ENCODE measurements at regions not wholly inside any gene's neighbourhood (a gene's known extent, or its start where the extent isn't known, plus 50 kb on each side); places are given as distances from the start of the nearest gene placed in this dataset.

DNA sequence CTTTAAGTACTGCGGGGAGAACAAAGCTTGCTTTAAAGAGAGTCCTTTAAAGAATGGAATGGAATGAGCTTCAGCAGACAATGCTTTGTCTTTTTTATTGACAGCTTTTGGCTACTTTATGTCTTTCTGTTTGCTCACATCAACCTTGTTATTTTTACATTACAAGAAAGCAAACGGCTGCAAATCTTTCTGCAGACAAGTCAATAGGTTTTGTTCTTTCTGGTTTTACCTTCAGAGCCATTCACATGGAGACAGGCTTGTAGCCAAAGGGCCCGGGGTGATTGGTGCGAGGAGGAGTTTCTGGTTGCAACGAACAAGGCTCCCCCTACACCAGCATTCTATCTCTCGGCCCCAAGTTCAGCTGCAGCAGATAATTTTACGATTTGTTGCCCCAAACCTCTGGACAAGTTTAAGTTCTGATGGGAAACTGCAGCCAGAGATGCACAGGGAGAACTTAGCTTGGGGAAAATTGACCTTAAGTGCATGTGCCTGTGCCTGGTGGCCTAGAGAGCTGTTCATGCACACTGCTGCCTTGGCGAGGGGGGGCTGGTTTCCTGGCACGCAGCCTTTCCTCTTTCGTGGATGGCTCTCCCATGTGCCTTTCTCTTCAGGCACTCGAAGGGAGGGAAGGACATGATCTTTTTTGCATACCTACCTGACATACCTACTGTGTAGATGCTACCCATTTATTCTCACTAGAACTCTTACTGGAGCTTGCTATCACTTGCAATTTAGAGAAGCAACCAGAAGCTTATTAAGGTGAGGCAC, 543.2 kb downstream of the DCDC2C start:
- TF ChIP-seq, protein P1, sequence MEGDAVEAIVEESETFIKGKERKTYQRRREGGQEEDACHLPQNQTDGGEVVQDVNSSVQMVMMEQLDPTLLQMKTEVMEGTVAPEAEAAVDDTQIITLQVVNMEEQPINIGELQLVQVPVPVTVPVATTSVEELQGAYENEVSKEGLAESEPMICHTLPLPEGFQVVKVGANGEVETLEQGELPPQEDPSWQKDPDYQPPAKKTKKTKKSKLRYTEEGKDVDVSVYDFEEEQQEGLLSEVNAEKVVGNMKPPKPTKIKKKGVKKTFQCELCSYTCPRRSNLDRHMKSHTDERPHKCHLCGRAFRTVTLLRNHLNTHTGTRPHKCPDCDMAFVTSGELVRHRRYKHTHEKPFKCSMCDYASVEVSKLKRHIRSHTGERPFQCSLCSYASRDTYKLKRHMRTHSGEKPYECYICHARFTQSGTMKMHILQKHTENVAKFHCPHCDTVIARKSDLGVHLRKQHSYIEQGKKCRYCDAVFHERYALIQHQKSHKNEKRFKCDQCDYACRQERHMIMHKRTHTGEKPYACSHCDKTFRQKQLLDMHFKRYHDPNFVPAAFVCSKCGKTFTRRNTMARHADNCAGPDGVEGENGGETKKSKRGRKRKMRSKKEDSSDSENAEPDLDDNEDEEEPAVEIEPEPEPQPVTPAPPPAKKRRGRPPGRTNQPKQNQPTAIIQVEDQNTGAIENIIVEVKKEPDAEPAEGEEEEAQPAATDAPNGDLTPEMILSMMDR (conservative IDR thresholded peaks at IDR 0.05; ENCODE audit: low read depth, low read length), result no peak
- no peak for DNase-seq (ENCODE audit: low read depth)

DNA sequence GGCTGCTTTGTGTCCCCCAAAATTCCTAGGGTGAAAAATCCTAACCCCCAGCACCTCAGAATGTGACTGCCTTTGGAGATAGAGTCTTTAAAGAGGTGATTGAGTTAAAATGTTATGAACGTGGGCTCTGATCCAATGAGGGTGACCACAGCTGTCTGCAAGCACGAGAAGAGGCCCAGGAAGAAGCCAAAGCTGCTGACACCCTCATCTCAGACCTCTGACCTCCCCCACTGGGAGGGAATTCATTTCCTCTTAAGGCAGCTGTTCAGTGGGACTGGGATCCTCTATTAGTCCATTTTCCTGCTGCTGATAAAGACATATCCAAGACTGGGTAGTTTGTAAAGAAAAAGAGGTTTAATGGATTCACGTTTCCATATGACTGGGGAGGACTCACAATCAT, 544.4 kb downstream of the DCDC2C start:
- DNase-seq (ENCODE audit: low read depth), result peak; percentile 52
- H3K4me3 ChIP-seq (ENCODE audit: low read depth, low read length), result no peak overlapping the region
- TF ChIP-seq, protein P1 (conservative IDR thresholded peaks at IDR 0.05; ENCODE audit: low read depth, low read length), result no peak

More for the DNA sequence above, 543.2 kb downstream of the DCDC2C start:
- H3K4me3 ChIP-seq (ENCODE audit: low read depth, low read length), result no peak overlapping the region

DNA sequence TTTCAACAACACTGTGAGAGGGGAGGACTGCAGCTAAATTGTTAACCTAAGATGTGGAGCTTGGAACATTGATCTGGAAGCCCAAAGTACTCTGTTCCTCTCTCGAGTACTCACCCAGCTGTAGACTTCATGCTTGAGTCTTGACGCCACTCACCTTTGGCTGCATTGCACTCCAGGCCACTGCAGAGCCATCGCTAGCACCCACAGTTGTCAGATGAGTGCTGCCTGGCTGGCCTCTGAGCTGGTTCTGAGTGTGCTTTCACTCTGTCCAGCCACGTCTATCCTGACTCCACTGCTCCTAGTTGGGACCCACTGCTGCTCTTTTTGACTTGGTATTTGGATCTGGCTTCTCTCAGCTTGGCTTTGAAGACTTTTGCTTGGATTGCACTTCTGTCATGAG, 552.1 kb downstream of the DCDC2C start:
- no peak overlapping the region for H3K4me3 ChIP-seq (ENCODE audit: low read depth, low read length)
- DNase-seq (ENCODE audit: low read depth), result no peak
- TF ChIP-seq, protein P1 (conservative IDR thresholded peaks at IDR 0.05; ENCODE audit: low read depth, low read length), result no peak

DNA sequence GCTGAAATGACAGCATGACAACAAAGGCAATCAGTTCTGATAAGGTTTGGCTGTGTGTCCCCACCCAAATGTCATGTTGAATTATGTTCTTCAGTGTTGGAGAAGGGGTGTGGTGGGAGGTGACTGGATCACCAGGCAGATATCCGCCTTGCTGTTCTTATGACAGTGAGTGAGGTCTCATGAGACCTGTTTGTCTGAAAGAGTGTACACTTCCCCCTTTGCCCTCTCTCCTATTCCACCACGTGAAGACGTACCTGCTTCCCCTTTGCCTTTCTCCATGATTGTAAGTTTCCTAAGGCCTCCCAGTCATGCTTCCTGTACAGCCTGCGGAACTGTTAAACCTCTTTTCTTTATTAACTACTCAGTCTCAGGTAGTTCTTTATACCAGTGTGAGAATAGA, 553.0 kb downstream of the DCDC2C start:
- H3K4me3 ChIP-seq (ENCODE audit: low read depth, low read length), result no peak overlapping the region
- TF ChIP-seq, protein P1 (conservative IDR thresholded peaks at IDR 0.05; ENCODE audit: low read depth, low read length), result no peak
- DNase-seq (ENCODE audit: low read depth), result no peak

DNA sequence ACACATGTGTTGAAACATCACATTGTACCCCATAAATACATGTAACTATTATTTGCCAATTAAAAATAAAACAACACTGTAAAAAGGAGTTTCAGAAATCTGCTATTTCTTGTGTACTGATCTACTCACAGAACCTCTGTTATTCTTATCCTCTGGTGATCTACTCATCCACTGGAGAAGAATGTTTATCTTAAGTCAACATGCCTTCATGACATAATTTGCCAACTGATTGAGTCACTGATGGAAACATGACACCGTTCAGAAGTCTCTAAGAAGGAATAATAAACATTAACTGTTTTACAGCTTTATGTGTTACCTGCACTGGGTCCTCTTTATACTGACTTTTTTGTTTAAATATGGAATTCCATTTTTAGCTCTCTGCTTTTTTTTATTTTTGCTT, 555.2 kb downstream of the DCDC2C start:
- DNase-seq (ENCODE audit: low read depth), result peak; percentile 55
- TF ChIP-seq, protein P1 (conservative IDR thresholded peaks at IDR 0.05; ENCODE audit: low read depth, low read length), result no peak
- H3K4me3 ChIP-seq (ENCODE audit: low read depth, low read length), result no peak overlapping the region

DNA sequence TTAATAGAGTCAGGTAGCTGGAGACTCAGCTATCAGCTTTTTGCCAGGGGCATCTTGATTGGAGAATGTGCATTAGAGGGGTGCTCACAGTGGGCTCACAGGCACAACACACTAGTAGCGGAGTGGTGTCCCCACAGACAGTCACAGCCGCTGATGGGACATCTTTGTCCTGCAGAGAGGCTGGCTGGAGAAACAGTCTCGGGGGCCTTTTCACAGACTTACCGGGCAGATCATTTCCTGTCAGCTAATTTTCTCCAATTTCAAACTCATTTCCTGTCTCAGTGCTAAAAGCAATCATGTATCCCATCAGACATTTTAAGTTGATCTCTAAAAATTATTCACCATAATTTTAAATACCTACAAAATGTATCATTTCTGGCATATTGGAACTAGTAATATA, 562.6 kb downstream of the DCDC2C start:
- no peak overlapping the region for H3K4me3 ChIP-seq (ENCODE audit: low read depth, low read length)
- TF ChIP-seq, protein P1 (conservative IDR thresholded peaks at IDR 0.05; ENCODE audit: low read depth, low read length), result no peak
- no peak for DNase-seq (ENCODE audit: low read depth)

DNA sequence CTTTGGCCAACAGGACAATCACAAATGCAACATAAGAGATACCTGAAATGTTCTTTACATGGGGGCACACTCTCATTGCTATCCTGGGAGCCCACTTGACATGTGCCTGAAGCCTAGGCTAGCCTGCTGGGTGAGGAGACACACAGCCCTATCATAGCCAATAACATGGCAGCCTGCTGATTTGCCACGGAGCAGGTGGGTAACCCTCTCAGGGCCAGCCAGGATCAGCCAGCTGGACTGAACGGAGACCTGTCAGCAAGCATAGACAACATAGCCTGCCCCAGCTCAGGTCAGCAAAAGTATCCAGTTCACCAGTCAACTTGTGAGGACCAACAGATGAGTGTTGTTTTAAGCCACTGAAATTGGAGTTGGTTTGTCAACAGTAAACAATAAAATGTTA, 566.5 kb downstream of the DCDC2C start:
- TF ChIP-seq, protein P1 (conservative IDR thresholded peaks at IDR 0.05; ENCODE audit: low read depth, low read length), result no peak
- no peak for DNase-seq (ENCODE audit: low read depth)
- H3K4me3 ChIP-seq (ENCODE audit: low read depth, low read length), result no peak overlapping the region

Data from choroid plexus epithelial cell (primary cell).